Activated B cell treated with CpG ODN at 0.5 μM for 24 hours (primary cell): ENCODE measurements at regions not wholly inside any gene's neighbourhood (a gene's known extent, or its start where the extent isn't known, plus 50 kb on each side); places are given as distances from the start of the nearest gene placed in this dataset.

ENCODE experiments used
- ATAC-seq: fragments of 200-7000 bp; cut with Tn5 transposase; one replicate; pipeline ENCODE4 v1.10.0; 2021; ENCODE audit warnings: low read depth, mild to moderate bottlenecking, moderate library complexity
- CTCF ChIA-PET: fragments of 350-600 bp; sonication (Branson Sonifier 250); formaldehyde crosslinking; loops from one replicate; lab custom pipeline; 2021; ENCODE audit warnings: antibody characterized with exemption; lab: Charles Lee
- POLR2A ChIA-PET: fragments of 350-600 bp; sonication (Branson Sonifier 250); formaldehyde crosslinking; loops from one replicate; lab custom pipeline; 2021; ENCODE audit warnings: antibody characterized with exemption; lab: Charles Lee
- DNase-seq: peaks from one replicate; pipeline ENCODE4 v3.0.0; 2022
- H3K27ac Mint-ChIP-seq: one replicate; pipeline ENCODE4 v1.8.0; 2020; ENCODE audit warnings: mixed read lengths
- H3K27me3 Mint-ChIP-seq: one replicate; pipeline ENCODE4 v1.8.0; 2021; ENCODE audit warnings: mixed read lengths
- H3K36me3 Mint-ChIP-seq: one replicate; pipeline ENCODE4 v1.8.0; 2021; ENCODE audit warnings: low read depth, mixed read lengths
- H3K4me1 Mint-ChIP-seq: one replicate; pipeline ENCODE4 v1.8.0; 2021; ENCODE audit warnings: mixed read lengths
- H3K4me3 Mint-ChIP-seq: one replicate; pipeline ENCODE4 v1.8.0; 2020; ENCODE audit warnings: mild to moderate bottlenecking, mixed read lengths
- H3K9me3 Mint-ChIP-seq: one replicate; pipeline ENCODE4 v1.8.0; 2020; ENCODE audit warnings: mixed read lengths
- CTCF ChIP-seq: fragments of 200-600 bp; IDR thresholded peaks from one replicate; pipeline ENCODE4 v1.8.0; 2022; ENCODE audit warnings: antibody characterized with exemption, mild to moderate bottlenecking
- intact Hi-C: fragments of 100-400 bp; cut with micrococcal nuclease; formaldehyde crosslinking; loops from one replicate; pipeline ENCODE4 v1.15.1; 2024

- H3K27ac Mint-ChIP-seq = no peak overlapping the region
- H3K4me3 Mint-ChIP-seq = no peak overlapping the region
- DNase-seq = no peak
- H3K9me3 Mint-ChIP-seq = no peaks in the 10 kb centered on the region
- ChIA-PET POLR2A (no interaction called here), CTCF (no interaction called here)
- no peak for TF ChIP-seq CTCF
- no peaks in the 10 kb centered on the region for H3K4me1 Mint-ChIP-seq
- peaks cover 2% of the 10 kb centered on the region for H3K27me3 Mint-ChIP-seq
- no peak for ATAC-seq
- intact Hi-C loops = no loop called here
- H3K36me3 Mint-ChIP-seq = no peaks in the 10 kb centered on the region
Measured at GRCh38 chr3:137163241-137163871, 205.6 kb downstream of the IL20RB start.

GRCh38 chr3:137163958-137164357 is 206.2 kb downstream of the IL20RB start:
- POLR2A ChIA-PET = no interaction called here
- H3K4me1 Mint-ChIP-seq = no peaks in the 10 kb centered on the region
- no peak overlapping the region for H3K27ac Mint-ChIP-seq
- no peak for DNase-seq
- H3K36me3 Mint-ChIP-seq = no peaks in the 10 kb centered on the region
- CTCF ChIA-PET = no interaction called here
- no peaks in the 10 kb centered on the region for H3K9me3 Mint-ChIP-seq
- H3K27me3 Mint-ChIP-seq = peaks cover 2% of the 10 kb centered on the region
- TF ChIP-seq CTCF = no peak
- no peak overlapping the region for H3K4me3 Mint-ChIP-seq
- intact Hi-C loops = no loop called here
- no peak for ATAC-seq

GRCh38 chr3:137165117-137165806 is 207.5 kb downstream of the IL20RB start:
- ChIA-PET CTCF (interaction anchor here (1.1 kb wide), 1 partner anchor 778 kb away, joined by 3 read pairs; no protein-coding TSS in a partner anchor), POLR2A (no interaction called here)
- no peak for DNase-seq
- no peak for TF ChIP-seq CTCF
- H3K9me3 Mint-ChIP-seq = no peaks in the 10 kb centered on the region
- no peak for ATAC-seq
- no peaks in the 10 kb centered on the region for H3K36me3 Mint-ChIP-seq
- H3K27me3 Mint-ChIP-seq = no peaks in the 10 kb centered on the region
- H3K4me1 Mint-ChIP-seq = no peaks in the 10 kb centered on the region
- H3K4me3 Mint-ChIP-seq = no peak overlapping the region
- intact Hi-C loops = no loop called here
- no peak overlapping the region for H3K27ac Mint-ChIP-seq

- H3K36me3 Mint-ChIP-seq = no peaks in the 10 kb centered on the region
- H3K4me1 Mint-ChIP-seq = no peaks in the 10 kb centered on the region
- H3K4me3 Mint-ChIP-seq = no peak overlapping the region
- intact Hi-C loops = no loop called here
- no peak overlapping the region for H3K27ac Mint-ChIP-seq
- CTCF ChIA-PET = no interaction called here
- TF ChIP-seq CTCF = no peak
- no peaks in the 10 kb centered on the region for H3K27me3 Mint-ChIP-seq
- no peaks in the 10 kb centered on the region for H3K9me3 Mint-ChIP-seq
- POLR2A ChIA-PET = no interaction called here
- no peak for ATAC-seq
- no peak for DNase-seq
Measured at GRCh38 chr3:137171834-137172603, 214.2 kb downstream of the IL20RB start.

- POLR2A ChIA-PET = no interaction called here
- DNase-seq = no peak
- no peak overlapping the region for H3K4me3 Mint-ChIP-seq
- no peak overlapping the region for H3K27ac Mint-ChIP-seq
- no peaks in the 10 kb centered on the region for H3K4me1 Mint-ChIP-seq
- CTCF ChIA-PET = no interaction called here
- intact Hi-C loops = no loop called here
- no peaks in the 10 kb centered on the region for H3K27me3 Mint-ChIP-seq
- no peak for TF ChIP-seq CTCF
- H3K36me3 Mint-ChIP-seq = no peaks in the 10 kb centered on the region
- no peak for ATAC-seq
- H3K9me3 Mint-ChIP-seq = no peaks in the 10 kb centered on the region
Measured at GRCh38 chr3:137172728-137173127, 214.9 kb downstream of the IL20RB start.
